Thymus (tissue), 11 donors: ENCODE measurements at regions not wholly inside any gene's neighbourhood (a gene's known extent, or its start where the extent isn't known, plus 50 kb on each side); places are given as distances from the start of the nearest gene placed in this dataset.

Source experiments
- DNase-seq, 9 donors: peaks; one replicate each; pipeline ENCODE4 v3.0.0-alpha.2; 2013; ENCODE audit warnings: low spot score in 9 of 9, low read depth in 6 of 9, missing footprints in 1 of 9
- H3K27ac ChIP-seq, 2 donors: one replicate each; pipeline ENCODE4 v1.5.1; 2013; ENCODE audit warnings: control low read depth in 1 of 2, low read depth in 1 of 2, low read length in 1 of 2, mild to moderate bottlenecking in 1 of 2, moderate library complexity in 1 of 2
- H3K27me3 ChIP-seq, 2 donors: one replicate each; pipeline ENCODE4 v1.5.1; 2013; ENCODE audit warnings: low read length in 1 of 2; ENCODE audit not compliant: control insufficient read depth in 2 of 2, insufficient read depth in 1 of 2
- H3K36me3 ChIP-seq, 2 donors: one replicate each; pipeline ENCODE4 v1.5.1; 2013; ENCODE audit warnings: low read length in 1 of 2, mild to moderate bottlenecking in 1 of 2, moderate library complexity in 1 of 2; ENCODE audit not compliant: control insufficient read depth in 2 of 2, insufficient read depth in 2 of 2
- H3K4me1 ChIP-seq, 2 donors: one replicate each; pipeline ENCODE4 v1.5.1; 2013; ENCODE audit warnings: low read length in 2 of 2; ENCODE audit not compliant: control insufficient read depth in 2 of 2, insufficient read depth in 2 of 2
- H3K4me3 ChIP-seq, 2 donors: one replicate each; pipeline ENCODE4 v1.5.1; 2013; ENCODE audit warnings: low read length in 2 of 2, control low read depth in 1 of 2, mild to moderate bottlenecking in 1 of 2
- H3K9me3 ChIP-seq, 2 donors: one replicate each; pipeline ENCODE4 v1.5.1; 2013; ENCODE audit warnings: low read length in 1 of 2, mild to moderate bottlenecking in 1 of 2; ENCODE audit not compliant: control insufficient read depth in 2 of 2, insufficient read depth in 1 of 2
- WGBS: extraction: QIAGEN DNeasy Blood & Tissue Kit; methylation state at CpG from one replicate; pipeline ENCODE4 v1.1.7; 2013; 5-methylcytosine and 5-hydroxymethylcytosine counted together
- donor health status: healthy.

DNA sequence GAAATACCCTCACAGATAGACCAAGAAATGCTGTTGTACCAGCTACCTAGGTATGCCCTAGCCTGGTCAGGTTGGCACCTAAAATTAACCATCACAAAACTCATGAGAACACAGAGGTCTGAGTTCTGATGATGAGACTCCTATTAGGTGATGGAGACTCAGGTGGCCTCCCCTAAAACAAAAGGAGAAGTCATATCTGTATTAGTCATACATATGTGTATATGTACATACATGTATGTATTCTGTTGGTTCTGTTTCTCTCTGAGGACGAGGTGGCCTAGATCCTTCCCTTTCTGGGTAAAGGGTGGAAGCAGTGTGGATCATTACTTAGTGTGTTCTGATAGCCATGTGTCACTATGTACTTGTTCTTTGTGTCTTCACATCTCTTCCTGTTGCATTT, 207.2 kb upstream of the PRSS1 start:
- Histone ChIP-seq H3K27me3 (no peaks in the 10 kb centered on the region), H3K4me1 (peaks cover 5 to 33% of the 10 kb centered on the region in 2 donors), H3K27ac (no peak overlapping the region), H3K36me3 (no peaks in the 10 kb centered on the region), H3K9me3 (no peaks in the 10 kb centered on the region), H3K4me3 (no peak overlapping the region)
- DNase-seq: no peak
- 98% methylated on average over 1 of the region's 1 CpG for WGBS

DNA sequence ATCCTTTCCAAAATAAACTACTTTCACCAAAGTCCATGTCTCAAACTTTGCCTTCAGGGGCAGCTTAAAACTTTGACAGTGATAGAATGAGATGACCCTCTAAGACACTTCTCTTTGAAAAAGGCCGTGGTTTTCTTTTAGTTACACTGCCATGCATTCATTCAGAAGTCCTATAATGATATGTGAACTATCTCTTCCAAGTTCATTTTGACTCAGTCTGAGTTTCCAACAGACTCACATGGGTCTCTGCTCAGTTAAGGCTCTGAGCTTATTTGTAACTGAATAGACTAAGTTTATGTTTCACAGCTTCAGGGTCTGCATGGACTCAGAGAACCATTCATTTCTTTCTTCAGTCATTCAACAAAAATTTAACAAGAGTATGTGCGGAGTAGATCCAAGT, 208.9 kb upstream of the PRSS1 start:
- Histone ChIP-seq H3K9me3 (no peaks in the 10 kb centered on the region), H3K4me1 (peaks cover 11 to 51% of the 10 kb centered on the region in 2 donors), H3K4me3 (no peak overlapping the region), H3K27ac (no peak overlapping the region), H3K27me3 (no peaks in the 10 kb centered on the region), H3K36me3 (no peaks in the 10 kb centered on the region)
- DNase-seq: no peak
- 93% methylated on average over 2 of the region's 2 CpGs for WGBS

DNA sequence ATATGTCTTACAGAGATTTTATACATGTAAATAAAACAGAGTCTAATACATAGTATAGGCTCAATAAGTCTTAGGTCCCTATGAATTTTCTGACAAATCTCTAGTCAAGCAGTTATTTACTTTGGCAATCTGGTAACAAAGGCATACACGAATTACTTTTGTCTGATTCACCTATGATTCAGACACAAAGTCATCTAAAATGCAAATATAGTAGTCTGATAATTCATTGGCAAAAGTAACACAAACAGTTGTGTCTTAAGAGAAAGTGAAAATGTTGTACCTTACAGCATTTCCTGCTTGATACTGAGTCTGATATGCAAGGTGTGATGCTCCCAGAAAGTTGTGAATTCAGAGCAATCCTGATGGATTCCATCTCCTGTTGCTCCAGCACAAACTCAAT, 209.4 kb upstream of the PRSS1 start:
- Histone ChIP-seq H3K36me3 (no peaks in the 10 kb centered on the region), H3K27ac (peak overlapping the region in 1 of 2 donors; percentile 45), H3K4me3 (no peak overlapping the region), H3K9me3 (no peaks in the 10 kb centered on the region), H3K27me3 (no peaks in the 10 kb centered on the region), H3K4me1 (peaks cover 13 to 54% of the 10 kb centered on the region in 2 donors)
- 69% methylated on average over 1 of the region's 1 CpG for WGBS
- no peak for DNase-seq

DNA sequence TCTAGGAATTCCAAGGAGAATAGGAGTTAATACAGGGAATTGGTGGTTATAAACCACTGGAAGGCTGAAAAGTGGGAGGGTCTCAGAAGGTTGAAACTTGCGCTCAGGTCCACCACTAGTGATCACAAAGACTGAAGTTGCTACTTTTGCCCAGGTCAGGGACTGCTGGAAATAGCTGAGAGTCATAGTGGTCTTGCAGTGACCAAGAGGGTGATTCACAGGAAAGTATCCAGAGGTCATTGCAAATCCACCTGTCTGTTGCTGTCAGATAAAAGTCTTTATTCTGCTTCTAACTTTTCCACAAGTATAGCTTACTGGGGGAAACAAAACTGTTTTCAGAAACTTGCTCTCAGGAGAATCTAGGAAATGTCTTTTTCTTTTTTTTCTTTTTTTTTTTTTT, 211.5 kb upstream of the PRSS1 start:
- Histone ChIP-seq H3K27ac (peak overlapping the region; percentile 18 to 88), H3K4me1 (peaks cover 8 to 41% of the 10 kb centered on the region in 2 donors), H3K27me3 (no peaks in the 10 kb centered on the region), H3K36me3 (no peaks in the 10 kb centered on the region), H3K4me3 (no peak overlapping the region), H3K9me3 (no peaks in the 10 kb centered on the region)
- 100% methylated on average over 1 of the region's 1 CpG for WGBS
- no peak for DNase-seq

DNA sequence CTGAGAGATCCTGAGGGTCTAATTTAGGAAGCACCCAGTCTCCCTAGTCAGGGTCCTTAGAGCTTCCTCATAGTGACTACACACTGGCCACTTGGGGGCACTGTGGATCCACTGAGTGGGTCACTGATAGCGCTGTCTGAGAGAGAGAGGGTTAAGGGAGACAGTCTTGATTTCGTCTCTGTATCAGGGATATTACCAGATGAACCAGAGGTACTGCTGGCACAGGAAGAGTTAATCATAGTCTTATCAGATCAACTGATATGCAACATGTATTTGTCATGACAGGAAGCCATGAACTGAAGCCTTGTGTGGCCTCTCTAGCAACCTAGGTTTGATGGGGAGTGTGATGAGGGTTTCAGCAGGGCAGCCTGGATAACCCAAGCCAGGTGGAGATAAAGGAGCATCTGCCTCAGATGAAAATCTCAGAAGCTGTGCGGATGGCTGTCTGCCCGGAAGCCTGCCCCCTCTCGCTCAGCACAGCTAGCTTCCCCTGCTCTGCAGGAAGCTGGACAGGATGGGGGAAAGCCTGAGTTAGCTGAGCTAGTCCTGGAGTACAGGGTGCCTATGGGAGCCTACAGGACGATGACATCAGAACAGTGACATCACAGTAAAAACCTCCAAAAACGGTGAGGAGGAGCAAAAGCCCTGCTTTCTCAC, 214.0 kb upstream of the PRSS1 start:
- H3K27ac ChIP-seq: peak overlapping the region; percentile 1 to 88
- H3K4me1 ChIP-seq: peaks cover 8 to 39% of the 10 kb centered on the region in 2 donors
- H3K4me3 ChIP-seq: peak overlapping the region; percentile 32 to 38
- H3K27me3 ChIP-seq: no peaks in the 10 kb centered on the region
- H3K9me3 ChIP-seq: no peaks in the 10 kb centered on the region
- peak; percentile 59 to 91 (median 73) for DNase-seq
- WGBS: under 1% methylated on average over 7 of the region's 7 CpGs
- H3K36me3 ChIP-seq: no peaks in the 10 kb centered on the region

DNA sequence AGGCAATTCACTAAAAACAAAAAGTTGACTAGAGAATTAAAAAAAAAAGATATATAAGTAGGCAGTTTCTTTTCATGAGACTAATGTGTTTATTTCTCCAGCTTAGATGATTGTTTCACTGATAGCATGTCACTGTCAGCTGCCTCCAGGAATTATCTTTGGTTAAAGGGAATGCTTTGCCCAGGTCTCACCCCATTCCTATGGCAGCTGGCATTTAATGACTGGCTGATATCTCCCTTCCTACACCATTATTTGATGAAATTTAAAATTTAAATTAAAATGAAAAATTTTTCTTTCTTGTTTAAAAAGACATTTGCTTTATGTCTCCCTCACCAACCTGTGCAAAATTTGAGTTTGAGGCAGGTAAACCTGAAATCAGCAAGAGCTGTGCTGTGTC, 214.5 kb upstream of the PRSS1 start:
- H3K4me3 ChIP-seq: no peak overlapping the region
- no peak for DNase-seq
- peaks cover 8 to 40% of the 10 kb centered on the region in 2 donors for H3K4me1 ChIP-seq
- H3K36me3 ChIP-seq: no peaks in the 10 kb centered on the region
- no peaks in the 10 kb centered on the region for H3K27me3 ChIP-seq
- peak overlapping the region in 1 of 2 donors; percentile 88 for H3K27ac ChIP-seq
- no peaks in the 10 kb centered on the region for H3K9me3 ChIP-seq

DNA sequence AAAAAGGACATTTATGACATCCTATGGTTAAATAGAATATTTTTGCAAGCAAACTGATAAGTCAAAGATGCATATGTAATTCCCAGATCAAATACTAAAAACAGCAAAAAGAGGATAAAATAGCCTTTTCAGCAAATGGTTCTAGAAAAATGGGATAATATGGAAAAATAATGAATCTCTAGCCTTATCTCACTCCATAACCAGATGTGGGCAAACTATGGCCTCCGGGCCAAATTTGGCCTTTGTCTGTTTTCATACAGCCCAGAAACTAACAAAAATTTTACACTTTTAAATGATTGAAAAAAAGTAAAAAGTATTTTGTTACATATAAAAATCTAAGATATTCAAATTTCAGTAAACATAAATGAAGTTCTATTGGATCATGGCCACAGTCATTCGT, 215.4 kb upstream of the PRSS1 start:
- Histone ChIP-seq H3K27me3 (no peaks in the 10 kb centered on the region), H3K36me3 (no peaks in the 10 kb centered on the region), H3K27ac (peak overlapping the region in 1 of 2 donors; percentile 88), H3K4me3 (no peak overlapping the region), H3K4me1 (peaks cover 8 to 44% of the 10 kb centered on the region in 2 donors), H3K9me3 (no peaks in the 10 kb centered on the region)
- WGBS: 98% methylated on average over 2 of the region's 2 CpGs
- DNase-seq: no peak

DNA sequence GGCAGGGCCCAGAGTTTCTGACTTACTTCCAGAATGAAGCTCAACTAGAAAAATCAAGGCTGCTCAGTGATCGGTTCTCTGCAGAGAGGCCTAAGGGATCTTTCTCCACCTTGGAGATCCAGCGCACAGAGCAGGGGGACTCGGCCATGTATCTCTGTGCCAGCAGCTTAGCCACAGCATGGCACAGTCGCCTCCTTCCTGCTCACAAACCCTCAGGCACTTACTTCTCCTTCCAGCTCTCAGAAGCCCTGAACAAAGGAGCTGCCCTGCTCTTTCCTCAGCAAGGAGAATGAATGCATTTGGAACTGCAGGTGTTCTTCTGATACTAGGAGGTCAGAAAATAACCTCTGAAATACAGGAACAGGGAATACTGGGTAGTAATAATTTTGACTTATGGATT, 219.7 kb upstream of the PRSS1 start:
- Histone ChIP-seq H3K27me3 (no peaks in the 10 kb centered on the region), H3K36me3 (no peaks in the 10 kb centered on the region), H3K9me3 (no peaks in the 10 kb centered on the region), H3K27ac (peak overlapping the region in 1 of 2 donors; percentile 66), H3K4me3 (peak overlapping the region in 1 of 2 donors; percentile 1), H3K4me1 (peaks cover 0 to 21% of the 10 kb centered on the region in 2 donors)
- no peak for DNase-seq
- WGBS: 25% methylated on average over 4 of the region's 4 CpGs

DNA sequence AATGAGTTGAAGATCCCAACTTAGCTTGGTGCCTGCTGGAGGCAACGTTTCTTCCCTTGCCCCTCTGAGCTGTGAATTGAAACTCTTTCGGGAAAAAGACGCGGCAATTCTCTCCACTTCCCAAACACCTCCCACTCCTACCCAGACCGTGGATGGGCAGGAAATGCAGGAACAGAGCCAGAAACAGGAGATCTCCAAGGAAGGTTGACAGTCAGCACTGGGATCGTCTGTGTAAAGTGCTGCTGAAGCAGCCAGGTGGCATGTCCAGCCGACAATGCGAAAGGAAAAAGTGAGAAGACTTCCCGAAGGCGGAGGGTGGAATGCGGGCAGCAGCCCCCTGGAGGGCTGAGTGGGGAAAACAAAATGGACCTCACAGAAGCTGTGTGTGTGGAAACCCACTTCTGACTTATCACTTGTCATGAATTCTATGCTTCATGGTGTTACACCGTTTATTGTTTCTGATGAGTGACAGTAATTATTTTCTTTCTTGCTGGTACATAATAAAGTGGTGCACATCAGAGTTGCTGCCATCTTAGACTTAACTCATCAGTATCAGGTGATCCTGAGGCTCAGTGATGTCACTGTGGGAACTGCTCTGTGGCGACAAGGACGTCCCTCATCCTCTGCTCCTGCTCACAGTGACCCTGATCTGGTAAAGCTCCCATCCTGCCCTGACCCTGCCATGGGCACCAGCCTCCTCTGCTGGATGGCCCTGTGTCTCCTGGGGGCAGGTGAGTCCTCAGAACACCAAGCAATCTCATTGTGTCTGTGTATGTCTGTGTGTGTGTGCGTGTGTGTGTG, 220.5 kb upstream of the PRSS1 start:
- 89% methylated on average over 15 of the region's 15 CpGs for WGBS

More for the DNA sequence above, 220.5 kb upstream of the PRSS1 start:
- Histone ChIP-seq H3K4me3 (no peak overlapping the region), H3K4me1 (peaks cover 0 to 24% of the 10 kb centered on the region in 2 donors), H3K36me3 (no peaks in the 10 kb centered on the region), H3K27ac (peak overlapping the region in 1 of 2 donors; percentile 66), H3K9me3 (no peaks in the 10 kb centered on the region), H3K27me3 (no peaks in the 10 kb centered on the region)
- DNase-seq: no peak
